Fibroblast of lung (primary cell): ENCODE measurements at regions not wholly inside any gene's neighbourhood (a gene's known extent, or its start where the extent isn't known, plus 50 kb on each side); places are given as distances from the start of the nearest gene placed in this dataset.

Source experiments
- DNase-seq, 2 donors: peaks; one replicate each; pipeline versions ENCODE4 v3.0.0 to v3.0.0-alpha.2; 2010; ENCODE audit warnings: low read depth in 2 of 2
- H2AFZ ChIP-seq: 2 replicates; pipeline ENCODE4 v1.5.1; 2012; ENCODE audit warnings: low read length, control low read depth, inconsistent platforms
- H3K27ac ChIP-seq: 2 replicates; pipeline ENCODE4 v1.5.1; 2011; ENCODE audit warnings: low read length, control low read depth; ENCODE audit not compliant: insufficient read depth
- H3K27me3 ChIP-seq: 2 replicates; pipeline ENCODE4 v1.5.1; 2011; ENCODE audit warnings: mild to moderate bottlenecking, low read length; ENCODE audit not compliant: control insufficient read depth, insufficient read depth
- H3K36me3 ChIP-seq: 2 replicates; pipeline ENCODE4 v1.5.1; 2011; ENCODE audit warnings: low read length; ENCODE audit not compliant: control insufficient read depth, insufficient read depth
- H3K4me1 ChIP-seq: 2 replicates; pipeline ENCODE4 v1.5.1; 2011; ENCODE audit warnings: low read length; ENCODE audit not compliant: control insufficient read depth, insufficient read depth; ENCODE audit errors: extremely low read depth
- H3K4me2 ChIP-seq: 2 replicates; pipeline ENCODE4 v1.5.1; 2011; ENCODE audit warnings: low read length, control low read depth; ENCODE audit not compliant: insufficient read depth; ENCODE audit errors: extremely low read depth
- H3K4me3 ChIP-seq, 4 experiments: fragments of 200-600 bp in 1 of 4; sonication (generic) in 1 of 4; replicated peaks in 1 of 4; 2 replicates each; pipeline ENCODE4 v1.5.1; 2011 to 2016; ENCODE audit warnings: low read length in 4 of 4, low read depth in 3 of 4, mild to moderate bottlenecking in 3 of 4, control low read depth in 2 of 4, inconsistent platforms in 1 of 4, mixed read lengths in 1 of 4; ENCODE audit not compliant: insufficient read depth in 1 of 4; ENCODE audit errors: control extremely low read depth in 1 of 4
- H3K79me2 ChIP-seq: 2 replicates; pipeline ENCODE4 v1.5.1; 2012; ENCODE audit warnings: mild to moderate bottlenecking, low read length, inconsistent platforms; ENCODE audit not compliant: control insufficient read depth, insufficient read depth
- H3K9ac ChIP-seq: 2 replicates; pipeline ENCODE4 v1.5.1; 2011; ENCODE audit warnings: mild to moderate bottlenecking, low read length, control low read depth; ENCODE audit not compliant: insufficient read depth
- H3K9me3 ChIP-seq: 2 replicates; pipeline ENCODE4 v1.5.1; 2012; ENCODE audit warnings: low read depth, low read length; ENCODE audit not compliant: control insufficient read depth, insufficient read depth
- H4K20me1 ChIP-seq: 2 replicates; pipeline ENCODE4 v1.5.1; 2011; ENCODE audit warnings: low read length; ENCODE audit not compliant: control insufficient read depth, insufficient read depth; ENCODE audit errors: extremely low read depth
- CTCF ChIP-seq, 2 donors: IDR thresholded peaks in 1 of 2; conservative IDR thresholded peaks in 1 of 2; 1 replicate in 1 of 2; 2 replicates in 1 of 2; pipeline ENCODE4 v1.5.1; 2011 to 2012; ENCODE audit warnings: low read length in 2 of 2, control low read depth in 1 of 2, inconsistent platforms in 1 of 2, low read depth in 1 of 2, mild to moderate bottlenecking in 1 of 2
- EZH2 ChIP-seq: IDR thresholded peaks from 2 replicates; pipeline ENCODE4 v1.5.1; 2012; ENCODE audit warnings: low read length, control low read depth, mild to moderate bottlenecking; ENCODE audit errors: missing control alignments

GRCh38 chr18:38502539-38502938, 936.9 kb upstream of the CELF4 start:
- H3K27ac ChIP-seq, result no peak overlapping the region
- H3K27me3 ChIP-seq, result no peaks in the 10 kb centered on the region
- no peaks in the 10 kb centered on the region for H3K36me3 ChIP-seq
- H4K20me1 ChIP-seq, result no peaks in the 10 kb centered on the region
- H3K9ac ChIP-seq, result no peak overlapping the region
- H3K4me2 ChIP-seq, result no peak overlapping the region
- no peaks in the 10 kb centered on the region for H3K79me2 ChIP-seq
- no peaks in the 10 kb centered on the region for H3K9me3 ChIP-seq
- no peak overlapping the region for H3K4me3 ChIP-seq
- H3K4me1 ChIP-seq, result no peaks in the 10 kb centered on the region
- no peak overlapping the region for H2AFZ ChIP-seq
- DNase-seq, result no peak
- TF ChIP-seq CTCF (conservative IDR thresholded peaks at IDR 0.05 in 1 of 2, IDR thresholded peaks at IDR 0.05 in 1 of 2; ENCODE audit: low read depth in 1 of 2, low read length in 2 of 2) (no peak), EZH2 (no peak)

- DNase-seq, result no peak
- Histone ChIP-seq H3K79me2 (no peaks in the 10 kb centered on the region), H3K9me3 (no peaks in the 10 kb centered on the region), H3K36me3 (no peaks in the 10 kb centered on the region), H3K27me3 (no peaks in the 10 kb centered on the region), H3K4me3 (no peak overlapping the region), H2AFZ (no peak overlapping the region), H3K9ac (no peak overlapping the region), H3K27ac (no peak overlapping the region), H4K20me1 (no peaks in the 10 kb centered on the region), H3K4me1 (no peaks in the 10 kb centered on the region), H3K4me2 (no peak overlapping the region)
- TF ChIP-seq EZH2, result no peak
Observed at GRCh38 chr18:38497266-38497665, 931.7 kb upstream of the CELF4 start.

- no peak for DNase-seq
- Histone ChIP-seq H3K4me1 (no peaks in the 10 kb centered on the region), H3K27ac (no peak overlapping the region), H3K9me3 (no peaks in the 10 kb centered on the region), H3K36me3 (no peaks in the 10 kb centered on the region), H3K79me2 (no peaks in the 10 kb centered on the region), H4K20me1 (no peaks in the 10 kb centered on the region), H3K9ac (no peak overlapping the region), H3K4me2 (no peak overlapping the region), H2AFZ (no peak overlapping the region), H3K4me3 (no peak overlapping the region), H3K27me3 (no peaks in the 10 kb centered on the region)
- no peak for TF ChIP-seq CTCF (conservative IDR thresholded peaks at IDR 0.05 in 1 of 2, IDR thresholded peaks at IDR 0.05 in 1 of 2; ENCODE audit: low read depth in 1 of 2, low read length in 2 of 2)
- no peak for TF ChIP-seq EZH2
Observed at GRCh38 chr18:38496222-38496793, 930.7 kb upstream of the CELF4 start.
